ENCODE measurements at regions not wholly inside any gene's neighbourhood (a gene's known extent, or its start where the extent isn't known, plus 50 kb on each side); places are given as distances from the start of the nearest gene placed in this dataset.

GRCh38 chr13:31517599-31517998 lies 221.7 kb upstream of the RXFP2 start:
- Histone ChIP-seq H3K4me1 (ENCODE audit: control insufficient read depth, insufficient read depth, low read length) (peaks cover 5% of the 10 kb centered on the region), H3K4me3 (ENCODE audit: low read length in 2 of 2) (no peak overlapping the region), H3K27ac (ENCODE audit: low read length) (no peak overlapping the region), H3K9me3 (ENCODE audit: control insufficient read depth in 2 of 2, low read length in 2 of 2) (no peaks in the 10 kb centered on the region), H3K36me3 (ENCODE audit: control insufficient read depth in 2 of 2, insufficient read depth in 2 of 2, low read length in 2 of 2) (no peaks in the 10 kb centered on the region), H3K9ac (ENCODE audit: low read length in 2 of 2) (no peak overlapping the region), H3K27me3 (ENCODE audit: control insufficient read depth in 1 of 2, insufficient read depth in 2 of 2, low read length in 2 of 2) (no peaks in the 10 kb centered on the region)

- Histone ChIP-seq H3K27ac (ENCODE audit: low read length) (no peak overlapping the region), H3K27me3 (ENCODE audit: control insufficient read depth in 1 of 2, insufficient read depth in 2 of 2, low read length in 2 of 2) (no peaks in the 10 kb centered on the region), H3K4me3 (ENCODE audit: low read length in 2 of 2) (no peak overlapping the region), H3K9me3 (ENCODE audit: control insufficient read depth in 2 of 2, low read length in 2 of 2) (no peaks in the 10 kb centered on the region), H3K9ac (ENCODE audit: low read length in 2 of 2) (no peak overlapping the region), H3K4me1 (ENCODE audit: control insufficient read depth, insufficient read depth, low read length) (peaks cover 5% of the 10 kb centered on the region), H3K36me3 (ENCODE audit: control insufficient read depth in 2 of 2, insufficient read depth in 2 of 2, low read length in 2 of 2) (no peaks in the 10 kb centered on the region)
Observed at GRCh38 chr13:31518645-31519044, 220.7 kb upstream of the RXFP2 start.

- Histone ChIP-seq H3K36me3 (ENCODE audit: control insufficient read depth in 2 of 2, insufficient read depth in 2 of 2, low read length in 2 of 2) (no peaks in the 10 kb centered on the region), H3K4me1 (ENCODE audit: control insufficient read depth, insufficient read depth, low read length) (peaks cover 5% of the 10 kb centered on the region), H3K27me3 (ENCODE audit: control insufficient read depth in 1 of 2, insufficient read depth in 2 of 2, low read length in 2 of 2) (no peaks in the 10 kb centered on the region), H3K9me3 (ENCODE audit: control insufficient read depth in 2 of 2, low read length in 2 of 2) (no peaks in the 10 kb centered on the region), H3K27ac (ENCODE audit: low read length) (no peak overlapping the region), H3K4me3 (ENCODE audit: low read length in 2 of 2) (no peak overlapping the region), H3K9ac (ENCODE audit: low read length in 2 of 2) (no peak overlapping the region)
Observed at GRCh38 chr13:31521435-31521834, 217.9 kb upstream of the RXFP2 start.

- H3K4me3 ChIP-seq (ENCODE audit: low read length in 2 of 2), result no peak overlapping the region
- H3K27me3 ChIP-seq (ENCODE audit: control insufficient read depth in 1 of 2, insufficient read depth in 2 of 2, low read length in 2 of 2), result no peaks in the 10 kb centered on the region
- no peak overlapping the region for H3K9ac ChIP-seq (ENCODE audit: low read length in 2 of 2)
- no peak overlapping the region for H3K27ac ChIP-seq (ENCODE audit: low read length)
- no peaks in the 10 kb centered on the region for H3K36me3 ChIP-seq (ENCODE audit: control insufficient read depth in 2 of 2, insufficient read depth in 2 of 2, low read length in 2 of 2)
- H3K9me3 ChIP-seq (ENCODE audit: control insufficient read depth in 2 of 2, low read length in 2 of 2), result peaks cover 0 to 2% of the 10 kb centered on the region in 2 donors
- H3K4me1 ChIP-seq (ENCODE audit: control insufficient read depth, insufficient read depth, low read length), result peaks cover 5% of the 10 kb centered on the region
Observed at GRCh38 chr13:31522396-31522795, 216.9 kb upstream of the RXFP2 start.

GRCh38 chr13:31528176-31528575 lies 211.2 kb upstream of the RXFP2 start:
- H3K9ac ChIP-seq (ENCODE audit: low read length in 2 of 2), result no peak overlapping the region
- H3K27me3 ChIP-seq (ENCODE audit: control insufficient read depth in 1 of 2, insufficient read depth in 2 of 2, low read length in 2 of 2), result no peaks in the 10 kb centered on the region
- no peaks in the 10 kb centered on the region for H3K36me3 ChIP-seq (ENCODE audit: control insufficient read depth in 2 of 2, insufficient read depth in 2 of 2, low read length in 2 of 2)
- no peak overlapping the region for H3K27ac ChIP-seq (ENCODE audit: low read length)
- H3K9me3 ChIP-seq (ENCODE audit: control insufficient read depth in 2 of 2, low read length in 2 of 2), result peaks cover 0 to 4% of the 10 kb centered on the region in 2 donors
- no peak overlapping the region for H3K4me3 ChIP-seq (ENCODE audit: low read length in 2 of 2)
- H3K4me1 ChIP-seq (ENCODE audit: control insufficient read depth, insufficient read depth, low read length), result no peaks in the 10 kb centered on the region

GRCh38 chr13:31528758-31529157 lies 210.6 kb upstream of the RXFP2 start:
- H3K4me3 ChIP-seq (ENCODE audit: low read length in 2 of 2), result no peak overlapping the region
- no peaks in the 10 kb centered on the region for H3K4me1 ChIP-seq (ENCODE audit: control insufficient read depth, insufficient read depth, low read length)
- no peak overlapping the region for H3K9ac ChIP-seq (ENCODE audit: low read length in 2 of 2)
- H3K27me3 ChIP-seq (ENCODE audit: control insufficient read depth in 1 of 2, insufficient read depth in 2 of 2, low read length in 2 of 2), result no peaks in the 10 kb centered on the region
- H3K9me3 ChIP-seq (ENCODE audit: control insufficient read depth in 2 of 2, low read length in 2 of 2), result peaks cover 0 to 4% of the 10 kb centered on the region in 2 donors
- H3K27ac ChIP-seq (ENCODE audit: low read length), result no peak overlapping the region
- no peaks in the 10 kb centered on the region for H3K36me3 ChIP-seq (ENCODE audit: control insufficient read depth in 2 of 2, insufficient read depth in 2 of 2, low read length in 2 of 2)

GRCh38 chr13:31530922-31531321 lies 208.4 kb upstream of the RXFP2 start:
- H3K27ac ChIP-seq (ENCODE audit: low read length), result no peak overlapping the region
- peaks cover 0 to 4% of the 10 kb centered on the region in 2 donors for H3K9me3 ChIP-seq (ENCODE audit: control insufficient read depth in 2 of 2, low read length in 2 of 2)
- H3K4me1 ChIP-seq (ENCODE audit: control insufficient read depth, insufficient read depth, low read length), result no peaks in the 10 kb centered on the region
- no peaks in the 10 kb centered on the region for H3K36me3 ChIP-seq (ENCODE audit: control insufficient read depth in 2 of 2, insufficient read depth in 2 of 2, low read length in 2 of 2)
- no peak overlapping the region for H3K4me3 ChIP-seq (ENCODE audit: low read length in 2 of 2)
- no peaks in the 10 kb centered on the region for H3K27me3 ChIP-seq (ENCODE audit: control insufficient read depth in 1 of 2, insufficient read depth in 2 of 2, low read length in 2 of 2)
- no peak overlapping the region for H3K9ac ChIP-seq (ENCODE audit: low read length in 2 of 2)

GRCh38 chr13:31537052-31537451 lies 202.3 kb upstream of the RXFP2 start:
- no peak overlapping the region for H3K27ac ChIP-seq (ENCODE audit: low read length)

GRCh38 chr13:31538067-31539042 lies 201.0 kb upstream of the RXFP2 start:
- H3K9ac ChIP-seq (ENCODE audit: low read length in 2 of 2), result no peak overlapping the region
- H3K27me3 ChIP-seq (ENCODE audit: control insufficient read depth in 1 of 2, insufficient read depth in 2 of 2, low read length in 2 of 2), result peaks cover 0 to 2% of the 10 kb centered on the region in 2 donors
- H3K9me3 ChIP-seq (ENCODE audit: control insufficient read depth in 2 of 2, low read length in 2 of 2), result no peaks in the 10 kb centered on the region
- H3K36me3 ChIP-seq (ENCODE audit: control insufficient read depth in 2 of 2, insufficient read depth in 2 of 2, low read length in 2 of 2), result no peaks in the 10 kb centered on the region
- H3K27ac ChIP-seq (ENCODE audit: low read length), result no peak overlapping the region
- no peaks in the 10 kb centered on the region for H3K4me1 ChIP-seq (ENCODE audit: control insufficient read depth, insufficient read depth, low read length)
- H3K4me3 ChIP-seq (ENCODE audit: low read length in 2 of 2), result no peak overlapping the region

More at GRCh38 chr13:31537052-31537451, 202.3 kb upstream of the RXFP2 start:
- Histone ChIP-seq H3K4me3 (ENCODE audit: low read length in 2 of 2) (no peak overlapping the region), H3K9me3 (ENCODE audit: control insufficient read depth in 2 of 2, low read length in 2 of 2) (no peaks in the 10 kb centered on the region), H3K9ac (ENCODE audit: low read length in 2 of 2) (no peak overlapping the region), H3K36me3 (ENCODE audit: control insufficient read depth in 2 of 2, insufficient read depth in 2 of 2, low read length in 2 of 2) (no peaks in the 10 kb centered on the region), H3K27me3 (ENCODE audit: control insufficient read depth in 1 of 2, insufficient read depth in 2 of 2, low read length in 2 of 2) (peaks cover 0 to 2% of the 10 kb centered on the region in 2 donors), H3K4me1 (ENCODE audit: control insufficient read depth, insufficient read depth, low read length) (no peaks in the 10 kb centered on the region)

- Histone ChIP-seq H3K9me3 (ENCODE audit: control insufficient read depth in 2 of 2, low read length in 2 of 2) (peaks cover 0 to 3% of the 10 kb centered on the region in 2 donors), H3K4me1 (ENCODE audit: control insufficient read depth, insufficient read depth, low read length) (no peaks in the 10 kb centered on the region), H3K4me3 (ENCODE audit: low read length in 2 of 2) (no peak overlapping the region), H3K27me3 (ENCODE audit: control insufficient read depth in 1 of 2, insufficient read depth in 2 of 2, low read length in 2 of 2) (peaks cover 0 to 2% of the 10 kb centered on the region in 2 donors), H3K36me3 (ENCODE audit: control insufficient read depth in 2 of 2, insufficient read depth in 2 of 2, low read length in 2 of 2) (no peaks in the 10 kb centered on the region), H3K9ac (ENCODE audit: low read length in 2 of 2) (no peak overlapping the region), H3K27ac (ENCODE audit: low read length) (no peak overlapping the region)
Observed at GRCh38 chr13:31540281-31540680, 199.0 kb upstream of the RXFP2 start.

GRCh38 chr13:31543190-31543589 lies 196.1 kb upstream of the RXFP2 start:
- peaks cover 0 to 2% of the 10 kb centered on the region in 2 donors for H3K27me3 ChIP-seq (ENCODE audit: control insufficient read depth in 1 of 2, insufficient read depth in 2 of 2, low read length in 2 of 2)
- no peak overlapping the region for H3K4me3 ChIP-seq (ENCODE audit: low read length in 2 of 2)
- no peak overlapping the region for H3K9ac ChIP-seq (ENCODE audit: low read length in 2 of 2)
- H3K36me3 ChIP-seq (ENCODE audit: control insufficient read depth in 2 of 2, insufficient read depth in 2 of 2, low read length in 2 of 2), result no peaks in the 10 kb centered on the region
- H3K27ac ChIP-seq (ENCODE audit: low read length), result no peak overlapping the region
- H3K4me1 ChIP-seq (ENCODE audit: control insufficient read depth, insufficient read depth, low read length), result no peaks in the 10 kb centered on the region
- peaks cover 0 to 3% of the 10 kb centered on the region in 2 donors for H3K9me3 ChIP-seq (ENCODE audit: control insufficient read depth in 2 of 2, low read length in 2 of 2)

Data from stomach smooth muscle (tissue), 2 donors.